Ramos (cell line): ENCODE measurements at regions not wholly inside any gene's neighbourhood (a gene's known extent, or its start where the extent isn't known, plus 50 kb on each side); places are given as distances from the start of the nearest gene placed in this dataset.
"Not testable (repeated sequence)": the region's sequence is repeated elsewhere in the genome, so short reads cannot be mapped to it uniquely, and the experiment has no call there.

Source experiments
- in situ Hi-C: fragments of 300-500 bp; cut with MboI; formaldehyde crosslinking; loops from one replicate; pipeline ENCODE4 v1.14.3; 2022; ENCODE audit warnings: low sequenced_read_pairs; ENCODE audit not compliant: unreplicated experiment

DNA sequence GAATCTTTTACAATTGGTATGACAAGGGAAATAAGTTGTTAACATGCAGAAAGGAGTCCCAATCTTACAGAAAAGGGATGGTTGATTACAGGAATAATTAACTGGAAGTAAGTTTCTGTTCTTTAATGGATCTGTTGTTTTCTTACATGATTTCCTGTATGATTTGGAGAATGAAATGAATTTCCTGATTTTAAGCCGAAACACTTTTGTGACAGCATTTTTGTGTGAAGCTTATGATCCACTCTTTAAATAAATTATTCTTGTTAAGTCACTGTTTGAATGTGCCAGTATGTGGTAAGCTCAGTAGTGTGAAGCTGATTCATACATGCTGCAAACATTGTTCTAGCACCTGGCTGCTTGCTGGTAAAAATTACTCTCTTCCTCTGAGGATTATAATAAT, 516.2 kb downstream of the DCDC2C start:
- in situ Hi-C loops, result no loop called here

DNA sequence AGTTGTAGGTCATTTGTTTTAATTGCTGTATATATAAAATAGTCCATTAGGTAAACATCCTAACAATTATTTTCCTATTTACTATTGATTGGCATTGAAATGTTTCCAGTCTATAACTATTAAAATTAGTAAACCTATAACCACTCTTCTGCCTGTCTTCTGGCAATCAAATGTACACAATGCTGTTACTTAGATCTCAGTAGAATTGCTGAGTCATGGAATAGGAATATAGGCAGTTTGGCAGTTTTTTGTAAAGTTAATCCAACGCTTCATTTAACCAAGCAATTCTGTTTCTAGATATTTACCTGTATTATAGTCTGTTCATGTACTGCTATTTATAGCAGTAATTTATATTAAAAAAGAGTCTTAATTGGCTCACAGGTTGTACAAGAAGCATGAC, 518.1 kb downstream of the DCDC2C start:
- in situ Hi-C loops, result no loop called here

DNA sequence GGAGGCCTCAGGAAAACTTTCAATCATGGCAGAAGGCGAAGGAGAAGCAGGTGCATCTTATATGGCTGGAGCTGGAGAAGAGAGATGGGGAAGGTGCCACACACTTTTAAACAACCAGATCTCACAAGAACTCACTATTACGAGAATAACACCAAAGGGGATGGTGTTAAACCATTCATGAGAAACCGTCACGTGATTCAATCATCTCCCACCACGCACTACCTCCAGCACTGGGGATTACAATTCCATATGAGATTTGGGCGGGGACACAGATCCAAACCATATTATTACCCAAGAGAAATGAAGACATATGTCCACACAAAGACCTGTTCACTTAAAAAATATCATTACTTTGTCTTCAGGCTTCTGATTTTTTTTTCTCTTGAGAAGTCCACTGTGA, 518.5 kb downstream of the DCDC2C start:
- in situ Hi-C loops, result no loop called here

DNA sequence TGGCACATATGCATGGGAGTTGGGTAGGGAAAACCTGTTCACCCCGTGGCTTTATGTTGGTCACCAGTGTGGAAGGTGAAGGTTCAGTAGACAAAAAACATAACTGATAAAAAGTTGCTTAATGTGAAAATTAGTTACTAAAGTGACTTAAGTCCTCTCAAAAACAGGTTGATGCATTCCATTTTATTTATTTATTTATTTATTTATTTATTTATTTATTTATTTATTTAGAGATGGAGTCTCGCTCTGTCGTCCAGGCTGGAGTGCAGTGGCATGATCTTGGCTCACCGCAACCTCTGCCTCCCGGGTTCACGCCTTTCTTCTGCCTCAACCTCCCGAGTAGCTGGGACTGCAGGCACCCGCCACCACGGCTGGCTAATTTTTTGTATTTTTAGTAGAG, 541.0 kb downstream of the DCDC2C start:
- in situ Hi-C loops, result not testable (repeated sequence)

DNA sequence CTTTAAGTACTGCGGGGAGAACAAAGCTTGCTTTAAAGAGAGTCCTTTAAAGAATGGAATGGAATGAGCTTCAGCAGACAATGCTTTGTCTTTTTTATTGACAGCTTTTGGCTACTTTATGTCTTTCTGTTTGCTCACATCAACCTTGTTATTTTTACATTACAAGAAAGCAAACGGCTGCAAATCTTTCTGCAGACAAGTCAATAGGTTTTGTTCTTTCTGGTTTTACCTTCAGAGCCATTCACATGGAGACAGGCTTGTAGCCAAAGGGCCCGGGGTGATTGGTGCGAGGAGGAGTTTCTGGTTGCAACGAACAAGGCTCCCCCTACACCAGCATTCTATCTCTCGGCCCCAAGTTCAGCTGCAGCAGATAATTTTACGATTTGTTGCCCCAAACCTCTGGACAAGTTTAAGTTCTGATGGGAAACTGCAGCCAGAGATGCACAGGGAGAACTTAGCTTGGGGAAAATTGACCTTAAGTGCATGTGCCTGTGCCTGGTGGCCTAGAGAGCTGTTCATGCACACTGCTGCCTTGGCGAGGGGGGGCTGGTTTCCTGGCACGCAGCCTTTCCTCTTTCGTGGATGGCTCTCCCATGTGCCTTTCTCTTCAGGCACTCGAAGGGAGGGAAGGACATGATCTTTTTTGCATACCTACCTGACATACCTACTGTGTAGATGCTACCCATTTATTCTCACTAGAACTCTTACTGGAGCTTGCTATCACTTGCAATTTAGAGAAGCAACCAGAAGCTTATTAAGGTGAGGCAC, 543.2 kb downstream of the DCDC2C start:
- in situ Hi-C loops, result no loop called here

DNA sequence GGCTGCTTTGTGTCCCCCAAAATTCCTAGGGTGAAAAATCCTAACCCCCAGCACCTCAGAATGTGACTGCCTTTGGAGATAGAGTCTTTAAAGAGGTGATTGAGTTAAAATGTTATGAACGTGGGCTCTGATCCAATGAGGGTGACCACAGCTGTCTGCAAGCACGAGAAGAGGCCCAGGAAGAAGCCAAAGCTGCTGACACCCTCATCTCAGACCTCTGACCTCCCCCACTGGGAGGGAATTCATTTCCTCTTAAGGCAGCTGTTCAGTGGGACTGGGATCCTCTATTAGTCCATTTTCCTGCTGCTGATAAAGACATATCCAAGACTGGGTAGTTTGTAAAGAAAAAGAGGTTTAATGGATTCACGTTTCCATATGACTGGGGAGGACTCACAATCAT, 544.4 kb downstream of the DCDC2C start:
- in situ Hi-C loops, result no loop called here

DNA sequence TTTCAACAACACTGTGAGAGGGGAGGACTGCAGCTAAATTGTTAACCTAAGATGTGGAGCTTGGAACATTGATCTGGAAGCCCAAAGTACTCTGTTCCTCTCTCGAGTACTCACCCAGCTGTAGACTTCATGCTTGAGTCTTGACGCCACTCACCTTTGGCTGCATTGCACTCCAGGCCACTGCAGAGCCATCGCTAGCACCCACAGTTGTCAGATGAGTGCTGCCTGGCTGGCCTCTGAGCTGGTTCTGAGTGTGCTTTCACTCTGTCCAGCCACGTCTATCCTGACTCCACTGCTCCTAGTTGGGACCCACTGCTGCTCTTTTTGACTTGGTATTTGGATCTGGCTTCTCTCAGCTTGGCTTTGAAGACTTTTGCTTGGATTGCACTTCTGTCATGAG, 552.1 kb downstream of the DCDC2C start:
- in situ Hi-C loops, result no loop called here

DNA sequence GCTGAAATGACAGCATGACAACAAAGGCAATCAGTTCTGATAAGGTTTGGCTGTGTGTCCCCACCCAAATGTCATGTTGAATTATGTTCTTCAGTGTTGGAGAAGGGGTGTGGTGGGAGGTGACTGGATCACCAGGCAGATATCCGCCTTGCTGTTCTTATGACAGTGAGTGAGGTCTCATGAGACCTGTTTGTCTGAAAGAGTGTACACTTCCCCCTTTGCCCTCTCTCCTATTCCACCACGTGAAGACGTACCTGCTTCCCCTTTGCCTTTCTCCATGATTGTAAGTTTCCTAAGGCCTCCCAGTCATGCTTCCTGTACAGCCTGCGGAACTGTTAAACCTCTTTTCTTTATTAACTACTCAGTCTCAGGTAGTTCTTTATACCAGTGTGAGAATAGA, 553.0 kb downstream of the DCDC2C start:
- in situ Hi-C loops, result no loop called here

DNA sequence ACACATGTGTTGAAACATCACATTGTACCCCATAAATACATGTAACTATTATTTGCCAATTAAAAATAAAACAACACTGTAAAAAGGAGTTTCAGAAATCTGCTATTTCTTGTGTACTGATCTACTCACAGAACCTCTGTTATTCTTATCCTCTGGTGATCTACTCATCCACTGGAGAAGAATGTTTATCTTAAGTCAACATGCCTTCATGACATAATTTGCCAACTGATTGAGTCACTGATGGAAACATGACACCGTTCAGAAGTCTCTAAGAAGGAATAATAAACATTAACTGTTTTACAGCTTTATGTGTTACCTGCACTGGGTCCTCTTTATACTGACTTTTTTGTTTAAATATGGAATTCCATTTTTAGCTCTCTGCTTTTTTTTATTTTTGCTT, 555.2 kb downstream of the DCDC2C start:
- in situ Hi-C loops, result no loop called here

DNA sequence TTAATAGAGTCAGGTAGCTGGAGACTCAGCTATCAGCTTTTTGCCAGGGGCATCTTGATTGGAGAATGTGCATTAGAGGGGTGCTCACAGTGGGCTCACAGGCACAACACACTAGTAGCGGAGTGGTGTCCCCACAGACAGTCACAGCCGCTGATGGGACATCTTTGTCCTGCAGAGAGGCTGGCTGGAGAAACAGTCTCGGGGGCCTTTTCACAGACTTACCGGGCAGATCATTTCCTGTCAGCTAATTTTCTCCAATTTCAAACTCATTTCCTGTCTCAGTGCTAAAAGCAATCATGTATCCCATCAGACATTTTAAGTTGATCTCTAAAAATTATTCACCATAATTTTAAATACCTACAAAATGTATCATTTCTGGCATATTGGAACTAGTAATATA, 562.6 kb downstream of the DCDC2C start:
- in situ Hi-C loops, result no loop called here

DNA sequence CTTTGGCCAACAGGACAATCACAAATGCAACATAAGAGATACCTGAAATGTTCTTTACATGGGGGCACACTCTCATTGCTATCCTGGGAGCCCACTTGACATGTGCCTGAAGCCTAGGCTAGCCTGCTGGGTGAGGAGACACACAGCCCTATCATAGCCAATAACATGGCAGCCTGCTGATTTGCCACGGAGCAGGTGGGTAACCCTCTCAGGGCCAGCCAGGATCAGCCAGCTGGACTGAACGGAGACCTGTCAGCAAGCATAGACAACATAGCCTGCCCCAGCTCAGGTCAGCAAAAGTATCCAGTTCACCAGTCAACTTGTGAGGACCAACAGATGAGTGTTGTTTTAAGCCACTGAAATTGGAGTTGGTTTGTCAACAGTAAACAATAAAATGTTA, 566.5 kb downstream of the DCDC2C start:
- in situ Hi-C loops, result no loop called here

DNA sequence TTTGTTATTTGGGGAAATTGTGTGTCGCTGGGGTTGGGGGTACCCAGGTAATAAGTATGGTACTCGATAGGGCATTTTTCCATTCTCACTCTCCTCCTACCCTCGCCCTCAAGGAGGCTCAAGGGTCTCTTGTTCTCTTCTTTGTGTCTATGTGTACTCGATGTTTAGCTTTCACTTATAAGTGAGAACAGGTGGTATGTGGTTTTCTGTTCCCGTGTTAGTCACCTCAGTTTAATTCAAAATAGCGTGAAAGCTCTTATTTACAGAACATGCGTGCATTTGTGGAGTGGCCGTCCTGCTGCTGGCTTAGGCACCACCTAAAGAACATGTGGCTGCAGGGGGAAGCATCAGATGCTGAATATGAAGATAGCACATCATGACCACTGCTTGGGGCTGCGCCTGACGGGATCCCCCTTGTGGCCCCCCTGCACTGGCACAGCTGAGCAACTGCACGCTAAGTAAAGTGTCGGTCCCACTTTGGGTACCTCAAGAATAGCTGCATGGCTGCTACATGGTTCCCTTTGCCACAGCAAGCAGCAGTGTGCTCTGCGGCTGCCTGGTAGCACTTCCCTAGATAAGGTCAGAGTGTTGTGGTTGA, 569.0 kb downstream of the DCDC2C start:
- in situ Hi-C loops, result no loop called here

DNA sequence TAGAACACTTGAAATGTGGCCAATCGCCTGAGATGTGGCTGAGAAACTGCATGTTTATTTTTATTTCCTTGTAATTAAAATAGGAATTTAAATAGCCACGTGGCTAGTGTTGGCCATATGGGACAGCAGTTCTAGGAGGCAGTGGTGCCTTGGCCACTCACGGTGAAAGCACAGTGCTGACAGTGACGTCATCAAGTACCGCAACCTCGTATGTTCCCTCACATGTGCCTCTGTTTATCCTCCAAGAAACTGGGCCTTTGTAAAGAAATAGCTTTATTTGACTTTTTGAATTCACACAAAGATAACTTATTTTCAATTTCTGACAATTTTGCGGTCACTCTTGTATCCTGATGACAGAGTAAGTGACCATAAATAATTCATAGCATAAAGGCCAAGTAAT, 575.0 kb downstream of the DCDC2C start:
- in situ Hi-C loops, result no loop called here

DNA sequence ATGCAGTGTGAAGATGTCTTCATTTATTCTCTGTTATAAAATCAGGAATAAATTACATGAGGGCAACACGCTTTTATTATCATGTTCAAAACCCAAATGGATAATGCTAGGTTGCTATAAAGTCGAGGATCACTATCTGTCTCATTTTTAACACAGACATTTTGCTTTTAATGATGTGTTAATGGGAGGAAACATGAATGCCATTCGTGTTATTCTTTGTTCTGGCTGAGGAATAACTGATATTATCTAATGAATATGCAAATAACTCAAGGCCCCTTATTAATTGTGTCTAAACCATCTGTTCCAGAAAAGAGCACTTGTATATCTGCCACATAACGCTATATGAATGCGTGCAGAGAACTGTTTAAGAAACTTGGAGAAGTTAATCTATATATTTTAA, 576.1 kb downstream of the DCDC2C start:
- in situ Hi-C loops, result no loop called here

DNA sequence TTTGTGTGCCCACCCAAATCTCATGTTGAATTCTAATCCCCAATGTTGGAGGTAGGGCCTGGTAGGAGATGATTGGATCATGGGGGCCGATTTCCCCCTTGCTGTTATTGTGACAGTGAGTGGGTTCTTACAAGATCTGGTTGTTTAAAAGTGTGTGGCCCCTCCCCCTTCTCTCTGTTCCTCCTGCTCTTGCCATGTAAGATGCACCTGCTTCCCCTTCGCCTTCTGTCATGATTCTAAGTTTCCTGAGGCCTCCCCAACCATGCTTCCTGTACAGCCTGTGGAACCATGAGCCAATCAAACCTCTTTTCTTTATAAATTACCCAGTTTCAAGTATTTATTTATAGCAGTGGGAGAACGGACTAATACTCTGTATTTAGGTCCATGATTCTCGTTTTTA, 588.1 kb downstream of the DCDC2C start:
- in situ Hi-C loops, result no loop called here

DNA sequence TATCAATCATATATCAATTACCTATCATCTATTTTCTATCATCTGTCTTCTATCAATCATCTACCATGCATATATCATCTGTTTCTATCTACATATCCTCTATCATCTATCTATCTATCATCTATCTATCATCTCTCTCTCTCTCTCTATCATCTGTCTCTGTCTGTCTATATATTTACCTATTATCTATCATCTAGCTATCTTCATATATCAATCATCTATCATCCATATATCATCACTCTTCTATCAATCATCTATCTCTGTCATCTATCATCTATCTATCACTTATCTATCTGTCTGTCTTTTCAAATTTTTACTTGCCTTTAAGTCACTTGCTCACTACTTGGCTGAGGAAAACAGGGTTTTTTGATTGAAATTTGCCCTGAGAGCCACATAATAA, 592.3 kb downstream of the DCDC2C start:
- in situ Hi-C loops, result no loop called here

DNA sequence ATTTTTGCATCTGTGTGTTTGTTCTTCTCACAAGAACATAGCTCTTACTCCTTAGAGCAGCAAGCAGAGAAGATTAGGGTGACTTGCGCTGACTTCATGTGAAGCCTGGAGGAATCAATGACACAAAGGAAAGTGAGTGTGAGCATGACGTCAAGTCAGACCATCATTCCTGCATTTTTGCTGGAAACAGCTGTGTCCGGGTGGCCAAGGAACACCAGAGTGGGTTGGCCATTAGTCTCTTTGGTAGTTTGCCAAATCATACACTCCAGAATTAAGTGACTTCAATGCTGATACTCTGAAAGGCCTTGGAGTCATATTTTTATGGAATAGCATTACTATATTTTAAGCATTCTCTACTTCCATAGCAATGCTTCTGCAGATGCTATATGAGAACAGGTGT, 597.2 kb downstream of the DCDC2C start:
- in situ Hi-C loops, result no loop called here

DNA sequence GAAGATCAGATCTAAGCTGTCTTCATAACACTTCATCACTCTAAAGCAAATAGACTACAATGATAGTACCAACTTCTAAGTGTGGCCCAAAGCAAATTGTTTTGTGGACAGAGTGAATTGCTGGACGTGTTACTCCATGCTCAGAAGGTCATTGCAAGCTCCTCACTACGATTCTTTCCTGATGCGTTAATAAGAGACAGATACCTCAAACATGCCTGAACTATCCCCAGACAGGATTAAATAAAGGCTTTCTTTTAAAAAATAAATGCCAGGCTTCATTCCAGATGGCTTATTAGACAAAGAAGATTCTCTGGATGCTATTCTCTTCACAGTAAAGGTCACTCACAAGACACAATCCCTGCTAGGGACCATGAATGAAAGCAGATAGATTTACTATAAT, 621.2 kb downstream of the DCDC2C start:
- in situ Hi-C loops, result no loop called here

DNA sequence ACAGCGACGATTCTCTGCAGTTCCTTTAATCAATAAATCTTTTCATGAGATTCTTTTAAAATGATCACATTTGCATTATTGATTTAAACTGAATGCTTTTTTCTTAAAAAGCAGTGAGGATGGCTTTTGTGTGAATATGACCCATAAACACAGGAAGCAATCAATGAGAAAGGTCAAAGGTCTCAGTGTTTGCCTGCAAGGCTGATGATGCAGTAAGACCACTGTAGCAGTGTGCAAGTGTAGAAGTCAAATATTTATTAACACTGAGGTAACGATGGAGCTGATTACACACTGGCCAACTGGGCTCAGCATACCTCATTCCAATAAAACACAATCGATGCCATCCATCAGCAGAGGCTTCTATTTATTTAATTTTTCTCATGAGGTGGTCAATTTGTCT, 633.5 kb downstream of the DCDC2C start:
- in situ Hi-C loops, result no loop called here

DNA sequence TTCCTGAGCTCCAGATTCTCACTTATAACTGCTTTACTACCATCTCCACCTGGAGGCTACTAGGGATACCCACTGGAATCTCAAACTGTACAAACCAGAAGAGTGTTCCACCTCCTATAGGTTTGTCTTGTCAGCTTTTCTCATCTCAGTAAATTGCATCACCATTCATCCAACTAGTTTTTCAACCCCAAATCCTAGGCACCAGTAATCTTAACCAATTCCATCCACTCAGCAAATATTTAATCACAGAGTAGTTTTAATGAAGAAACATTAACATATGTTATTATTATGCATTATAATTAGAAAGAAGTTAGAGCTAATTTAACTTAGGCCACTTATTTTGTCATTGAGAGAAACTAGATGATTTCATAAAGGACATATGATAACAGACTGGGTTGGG, 635.0 kb downstream of the DCDC2C start:
- in situ Hi-C loops, result no loop called here

DNA sequence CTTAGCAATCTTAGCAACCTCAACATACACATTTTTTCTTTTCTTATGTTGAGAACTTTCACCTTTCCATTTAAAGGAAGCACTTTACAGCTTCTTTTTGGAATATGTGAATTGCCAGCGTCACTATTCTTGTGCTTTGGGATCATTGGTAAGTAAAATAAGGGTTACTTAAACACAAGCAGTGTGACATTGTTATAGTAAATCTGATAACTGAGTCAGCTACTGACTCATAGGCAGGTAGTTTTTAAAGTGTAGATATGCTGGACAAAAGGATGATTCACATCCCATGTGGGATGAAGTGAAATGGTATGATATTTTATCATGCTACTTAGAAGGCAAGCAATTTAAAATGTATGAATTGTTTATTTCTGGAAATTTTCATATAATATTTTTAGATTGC, 637.2 kb downstream of the DCDC2C start:
- in situ Hi-C loops, result no loop called here

DNA sequence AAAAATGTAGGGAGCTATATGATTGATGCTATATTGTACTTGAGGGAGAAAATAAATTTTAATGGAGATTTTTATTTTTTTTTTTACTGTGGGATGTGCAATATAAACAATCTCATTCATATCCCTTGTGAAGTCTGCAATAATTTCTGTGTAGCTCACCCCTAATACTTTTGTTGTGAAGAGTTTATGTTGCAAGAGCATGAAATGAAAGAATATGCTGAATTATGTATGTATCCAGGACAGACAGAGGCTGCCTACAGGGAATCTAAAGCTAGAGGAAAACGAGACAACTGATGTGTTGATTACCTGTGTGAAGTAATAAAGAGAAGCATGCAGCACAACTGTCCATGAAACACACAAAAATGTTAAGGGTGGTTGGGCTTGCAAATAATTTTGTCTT, 643.3 kb downstream of the DCDC2C start:
- in situ Hi-C loops, result no loop called here
